ENCODE measurements at regions not wholly inside any gene's neighbourhood (a gene's known extent, or its start where the extent isn't known, plus 50 kb on each side); places are given as distances from the start of the nearest gene placed in this dataset.
"Not testable (repeated sequence)": the region's sequence is repeated elsewhere in the genome, so short reads cannot be mapped to it uniquely, and the experiment has no call there.

DNA sequence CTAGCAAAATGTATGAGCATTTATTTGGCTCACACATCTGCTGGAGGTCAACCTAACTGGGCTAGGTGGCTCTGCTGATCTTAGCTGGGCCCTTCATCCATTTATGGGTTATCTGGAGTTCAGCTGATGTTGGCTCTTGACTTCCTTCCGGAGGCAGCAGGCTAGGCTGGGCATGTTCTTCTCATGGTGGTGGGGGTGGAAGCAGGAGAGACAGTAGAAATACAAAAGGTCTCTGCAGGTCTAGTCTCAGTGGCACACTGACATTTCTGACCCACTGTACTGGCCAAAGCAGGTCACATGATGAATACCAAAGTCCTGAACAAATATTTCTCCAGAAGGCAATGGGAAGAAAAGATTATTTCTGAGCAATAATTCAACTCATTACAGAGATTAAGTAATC is 334.6 kb downstream of the CRPPA start:
- DNase-seq (ENCODE audit: low read depth) = no peak
- TF ChIP-seq, protein P1, sequence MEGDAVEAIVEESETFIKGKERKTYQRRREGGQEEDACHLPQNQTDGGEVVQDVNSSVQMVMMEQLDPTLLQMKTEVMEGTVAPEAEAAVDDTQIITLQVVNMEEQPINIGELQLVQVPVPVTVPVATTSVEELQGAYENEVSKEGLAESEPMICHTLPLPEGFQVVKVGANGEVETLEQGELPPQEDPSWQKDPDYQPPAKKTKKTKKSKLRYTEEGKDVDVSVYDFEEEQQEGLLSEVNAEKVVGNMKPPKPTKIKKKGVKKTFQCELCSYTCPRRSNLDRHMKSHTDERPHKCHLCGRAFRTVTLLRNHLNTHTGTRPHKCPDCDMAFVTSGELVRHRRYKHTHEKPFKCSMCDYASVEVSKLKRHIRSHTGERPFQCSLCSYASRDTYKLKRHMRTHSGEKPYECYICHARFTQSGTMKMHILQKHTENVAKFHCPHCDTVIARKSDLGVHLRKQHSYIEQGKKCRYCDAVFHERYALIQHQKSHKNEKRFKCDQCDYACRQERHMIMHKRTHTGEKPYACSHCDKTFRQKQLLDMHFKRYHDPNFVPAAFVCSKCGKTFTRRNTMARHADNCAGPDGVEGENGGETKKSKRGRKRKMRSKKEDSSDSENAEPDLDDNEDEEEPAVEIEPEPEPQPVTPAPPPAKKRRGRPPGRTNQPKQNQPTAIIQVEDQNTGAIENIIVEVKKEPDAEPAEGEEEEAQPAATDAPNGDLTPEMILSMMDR (IDR thresholded peaks at IDR 0.05; ENCODE audit: control insufficient read depth, extremely low read depth, insufficient read depth) = no peak
- no peak overlapping the region for H3K4me3 ChIP-seq (ENCODE audit: low read depth, low read length)

DNA sequence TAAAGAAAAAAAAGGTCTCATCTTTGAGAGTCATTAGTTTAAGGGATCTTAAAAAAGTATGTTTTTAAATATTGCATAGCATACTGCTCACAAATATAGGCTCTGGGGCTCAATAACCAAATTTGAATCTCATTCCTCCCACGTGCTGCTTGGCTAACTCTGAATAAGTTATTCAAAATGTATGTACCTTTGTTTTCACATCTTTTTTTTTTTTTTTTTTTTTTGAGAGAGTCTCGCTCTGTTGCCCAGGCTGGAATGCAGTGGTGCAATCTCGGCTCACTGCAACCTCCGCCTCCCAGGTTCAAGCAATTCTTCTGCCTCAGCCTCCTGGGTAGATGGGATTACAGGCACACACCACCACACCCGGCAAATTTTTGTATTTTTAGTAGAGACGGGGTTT is 335.6 kb downstream of the CRPPA start:
- H3K4me3 ChIP-seq (ENCODE audit: low read depth, low read length); DNase-seq (ENCODE audit: low read depth): not testable (repeated sequence)

DNA sequence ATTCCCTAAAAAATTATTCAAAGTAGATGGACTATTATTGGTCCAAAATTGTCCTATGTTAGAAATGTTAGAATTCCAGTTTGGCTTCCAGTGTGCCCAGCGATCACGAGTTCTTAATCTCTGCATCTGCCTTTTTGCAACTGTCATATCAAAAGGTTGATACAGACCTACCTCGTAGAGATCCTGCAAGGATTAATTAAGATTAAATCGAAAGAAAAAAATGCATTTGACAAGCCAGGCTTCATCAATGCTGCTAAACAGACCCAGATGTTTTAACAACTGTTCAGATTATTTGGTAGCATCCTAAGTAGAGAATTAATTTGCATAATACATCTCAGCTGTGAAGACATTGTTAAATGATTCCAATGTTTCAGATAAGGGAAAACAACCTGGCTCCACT is 336.5 kb downstream of the CRPPA start:
- no peak overlapping the region for H3K4me3 ChIP-seq (ENCODE audit: low read depth, low read length)
- TF ChIP-seq, protein P1 (IDR thresholded peaks at IDR 0.05; ENCODE audit: control insufficient read depth, extremely low read depth, insufficient read depth) = no peak
- no peak for DNase-seq (ENCODE audit: low read depth)

DNA sequence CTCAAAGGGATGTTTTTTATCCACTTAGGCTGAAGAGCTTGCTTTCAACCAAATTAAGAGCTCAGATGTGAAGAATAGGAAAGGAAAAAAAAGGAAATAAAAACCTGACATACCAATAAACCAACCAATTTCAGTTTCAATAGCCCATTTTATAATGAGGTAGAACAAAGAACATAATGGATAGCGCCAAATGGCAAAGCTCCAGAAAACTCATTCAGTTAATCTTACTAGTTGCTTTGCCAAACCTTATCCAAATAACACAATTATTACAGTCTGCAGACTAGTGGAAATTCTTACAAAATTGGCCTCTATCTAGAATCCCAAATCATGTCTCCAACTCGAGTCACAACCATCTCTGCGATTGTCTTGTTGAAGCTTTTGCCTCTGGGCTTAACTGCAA is 337.0 kb downstream of the CRPPA start:
- no peak overlapping the region for H3K4me3 ChIP-seq (ENCODE audit: low read depth, low read length)
- DNase-seq (ENCODE audit: low read depth) = no peak
- TF ChIP-seq, protein P1 (IDR thresholded peaks at IDR 0.05; ENCODE audit: control insufficient read depth, extremely low read depth, insufficient read depth) = no peak

DNA sequence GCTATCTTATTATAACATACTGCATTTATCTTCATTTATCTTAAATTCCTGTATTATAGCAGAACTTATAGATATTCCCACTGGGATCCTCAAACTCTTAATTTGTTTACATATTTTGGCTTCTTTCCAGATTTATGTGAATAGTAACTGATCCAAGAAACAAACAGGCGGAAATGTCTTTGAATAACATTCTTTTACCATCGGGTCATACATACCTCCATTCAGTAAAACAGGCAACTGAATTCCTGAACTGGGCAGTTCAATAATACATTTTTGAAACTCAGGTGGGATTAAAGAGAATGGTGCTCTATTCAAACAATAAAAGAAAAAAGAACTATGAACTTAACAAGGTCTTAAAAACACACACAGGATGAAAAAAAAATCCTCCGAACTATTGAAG is 337.4 kb downstream of the CRPPA start:
- DNase-seq (ENCODE audit: low read depth) = no peak
- H3K4me3 ChIP-seq (ENCODE audit: low read depth, low read length) = no peak overlapping the region
- TF ChIP-seq, protein P1 (IDR thresholded peaks at IDR 0.05; ENCODE audit: control insufficient read depth, extremely low read depth, insufficient read depth) = no peak

DNA sequence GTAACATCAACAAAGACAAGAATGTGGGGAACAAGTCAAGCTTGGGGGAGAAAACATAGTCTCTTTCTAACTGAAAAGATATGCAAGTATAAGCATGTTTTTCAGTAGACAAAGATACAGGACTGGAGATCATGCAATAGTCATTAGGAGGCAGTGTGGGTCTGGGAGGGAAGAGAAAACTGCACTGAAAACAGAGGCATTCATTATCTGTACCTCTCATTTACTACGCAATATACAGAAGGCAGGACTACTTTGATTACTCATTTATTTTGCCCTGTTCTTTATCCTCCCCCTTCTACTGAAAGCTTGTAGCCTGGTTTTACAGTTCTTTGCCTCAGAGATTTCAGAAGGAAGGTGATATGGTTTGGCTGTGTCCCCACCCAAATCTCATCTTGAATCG is 341.2 kb downstream of the CRPPA start:
- no peak for DNase-seq (ENCODE audit: low read depth)
- TF ChIP-seq, protein P1 (IDR thresholded peaks at IDR 0.05; ENCODE audit: control insufficient read depth, extremely low read depth, insufficient read depth) = no peak
- no peak overlapping the region for H3K4me3 ChIP-seq (ENCODE audit: low read depth, low read length)

DNA sequence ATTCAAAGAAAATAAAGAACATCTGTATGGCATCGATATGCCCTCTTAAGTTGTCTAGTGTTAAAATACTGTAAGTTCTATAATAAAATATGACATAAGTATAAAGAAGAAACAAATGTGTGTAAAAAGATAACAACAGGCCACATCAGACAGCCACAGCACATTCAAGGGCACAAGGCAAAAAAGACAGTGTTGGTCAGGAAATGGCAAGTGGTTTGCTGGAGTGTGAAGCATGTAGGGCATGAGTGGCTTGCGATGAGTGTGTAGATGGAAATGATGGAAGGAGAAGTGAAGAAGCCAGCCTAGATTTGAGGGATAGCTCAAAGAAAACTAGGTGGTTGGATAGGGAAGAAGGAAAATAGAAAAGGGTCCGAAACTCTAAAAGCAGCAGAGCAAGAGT is 341.6 kb downstream of the CRPPA start:
- H3K4me3 ChIP-seq (ENCODE audit: low read depth, low read length) = no peak overlapping the region
- TF ChIP-seq, protein P1 (IDR thresholded peaks at IDR 0.05; ENCODE audit: control insufficient read depth, extremely low read depth, insufficient read depth) = no peak
- DNase-seq (ENCODE audit: low read depth) = no peak

All from LNCaP clone FGC (cell line).